Prostate gland (tissue), 2 donors: ENCODE measurements at regions not wholly inside any gene's neighbourhood (a gene's known extent, or its start where the extent isn't known, plus 50 kb on each side); places are given as distances from the start of the nearest gene placed in this dataset.

Experiments used
- DNase-seq: peaks from one replicate; pipeline ENCODE4 v3.0.0-alpha.2; 2019; ENCODE audit warnings: low spot score
- H3K27ac ChIP-seq, 2 donors: fragments of 200-600 bp; sonication (generic); 2 replicates each; pipeline ENCODE4 v1.5.1; 2017 to 2019
- H3K27me3 ChIP-seq: fragments of 200-600 bp; sonication (generic); replicated peaks from 2 replicates; pipeline ENCODE4 v1.5.1; 2019; ENCODE audit not compliant: insufficient read depth
- H3K36me3 ChIP-seq, 2 donors: fragments of 200-600 bp; sonication (generic); 1 replicate in 1 of 2; 2 replicates in 1 of 2; pipeline versions ENCODE4 v1.5.1 to v1.8.1; 2017 to 2019
- H3K4me1 ChIP-seq: fragments of 200-600 bp; sonication (generic); replicated peaks from 2 replicates; pipeline ENCODE4 v1.5.1; 2019
- H3K4me3 ChIP-seq, 2 donors: fragments of 200-600 bp; sonication (generic); 2 replicates each; pipeline ENCODE4 v1.5.1; 2017 to 2019
- H3K9me3 ChIP-seq: fragments of 200-600 bp; sonication (generic); 2 replicates; pipeline ENCODE4 v1.5.1; 2017
- POLR2A ChIP-seq: fragments of 450-650 bp; IDR thresholded peaks from one replicate; pipeline ENCODE4 v1.6.1; 2016; ENCODE audit warnings: antibody characterized with exemption, mild to moderate bottlenecking
- POLR2AphosphoS5 ChIP-seq: sonication (generic); formaldehyde crosslinking; IDR thresholded peaks from one replicate; pipeline ENCODE4 v1.6.1; 2017; ENCODE audit warnings: antibody characterized with exemption
- WGBS: methylation state at CpG from one replicate; pipeline ENCODE4 v1.1.5; 2018; 5-methylcytosine and 5-hydroxymethylcytosine counted together
- intact Hi-C: fragments of 100-400 bp; cut with DNase I; formaldehyde crosslinking; loops from one replicate; pipeline ENCODE4 v1.14.2; 2022
- TF ChIP-seq, protein P1 (sequence below), 4 experiments: fragments of 200-600 bp in 2 of 4; fragments of 450-650 bp in 2 of 4; sonication (generic) in 2 of 4; IDR thresholded peaks; 1 replicate in 3 of 4; 2 replicates in 1 of 4; pipeline ENCODE4 v1.5.1; 2016 to 2019; ENCODE audit warnings: antibody characterized with exemption in 4 of 4, mild to moderate bottlenecking in 2 of 4, moderate library complexity in 2 of 4

- no peak for TF ChIP-seq POLR2A
- Histone ChIP-seq H3K27me3 (no peaks in the 10 kb centered on the region), H3K27ac (no peak overlapping the region), H3K4me3 (no peak overlapping the region), H3K9me3 (no peaks in the 10 kb centered on the region), H3K36me3 (no peaks in the 10 kb centered on the region), H3K4me1 (no peaks in the 10 kb centered on the region)
- no peak for DNase-seq
- intact Hi-C loops = no loop called here
These were observed 475.0 kb upstream of the NCAM2 start for GRCh38 chr21:20523191-20523590.

DNA sequence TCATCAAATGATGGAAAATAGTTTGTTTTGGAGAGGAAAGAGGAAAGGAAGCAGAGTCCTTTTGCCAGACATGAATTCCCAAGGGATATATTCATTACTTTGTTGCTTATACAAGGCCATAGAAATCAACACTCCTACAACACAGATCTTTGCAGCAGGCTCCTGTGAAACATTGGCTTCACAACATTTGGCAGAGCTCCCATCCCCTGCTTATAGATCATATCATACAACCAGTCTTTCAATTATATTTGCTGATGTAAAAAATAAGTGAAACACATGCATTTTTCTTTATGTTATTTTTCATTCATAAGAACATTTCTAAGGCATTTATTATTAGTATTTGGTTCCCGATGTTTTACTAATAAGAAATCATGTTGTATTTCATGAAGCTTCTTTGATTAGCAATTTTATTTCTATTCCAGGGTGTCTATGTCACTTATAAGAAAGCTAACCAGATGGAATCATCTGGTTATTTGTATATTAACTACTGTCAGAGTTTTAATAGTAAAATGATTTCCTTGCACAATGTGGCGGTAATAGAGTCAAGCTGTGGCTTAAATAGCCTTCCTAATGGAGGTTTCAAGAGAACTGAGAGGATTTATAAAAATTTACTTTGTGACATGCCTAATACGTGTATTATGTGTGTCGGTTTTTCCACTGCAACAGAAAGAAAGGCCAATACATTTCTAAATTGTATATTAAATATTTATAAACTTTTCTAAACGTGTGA, 470.3 kb upstream of the NCAM2 start:
- TF ChIP-seq, protein P1, sequence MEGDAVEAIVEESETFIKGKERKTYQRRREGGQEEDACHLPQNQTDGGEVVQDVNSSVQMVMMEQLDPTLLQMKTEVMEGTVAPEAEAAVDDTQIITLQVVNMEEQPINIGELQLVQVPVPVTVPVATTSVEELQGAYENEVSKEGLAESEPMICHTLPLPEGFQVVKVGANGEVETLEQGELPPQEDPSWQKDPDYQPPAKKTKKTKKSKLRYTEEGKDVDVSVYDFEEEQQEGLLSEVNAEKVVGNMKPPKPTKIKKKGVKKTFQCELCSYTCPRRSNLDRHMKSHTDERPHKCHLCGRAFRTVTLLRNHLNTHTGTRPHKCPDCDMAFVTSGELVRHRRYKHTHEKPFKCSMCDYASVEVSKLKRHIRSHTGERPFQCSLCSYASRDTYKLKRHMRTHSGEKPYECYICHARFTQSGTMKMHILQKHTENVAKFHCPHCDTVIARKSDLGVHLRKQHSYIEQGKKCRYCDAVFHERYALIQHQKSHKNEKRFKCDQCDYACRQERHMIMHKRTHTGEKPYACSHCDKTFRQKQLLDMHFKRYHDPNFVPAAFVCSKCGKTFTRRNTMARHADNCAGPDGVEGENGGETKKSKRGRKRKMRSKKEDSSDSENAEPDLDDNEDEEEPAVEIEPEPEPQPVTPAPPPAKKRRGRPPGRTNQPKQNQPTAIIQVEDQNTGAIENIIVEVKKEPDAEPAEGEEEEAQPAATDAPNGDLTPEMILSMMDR (IDR thresholded peaks at IDR 0.05) = no peak
- no peak for TF ChIP-seq POLR2A
- no peak for TF ChIP-seq POLR2AphosphoS5
- Histone ChIP-seq H3K27ac (no peak overlapping the region), H3K4me3 (no peak overlapping the region), H3K9me3 (no peaks in the 10 kb centered on the region), H3K36me3 (no peaks in the 10 kb centered on the region), H3K27me3 (no peaks in the 10 kb centered on the region), H3K4me1 (no peaks in the 10 kb centered on the region)
- DNase-seq = no peak
- intact Hi-C loops = no loop called here
- 58% methylated on average over 5 of the region's 5 CpGs for WGBS

DNA sequence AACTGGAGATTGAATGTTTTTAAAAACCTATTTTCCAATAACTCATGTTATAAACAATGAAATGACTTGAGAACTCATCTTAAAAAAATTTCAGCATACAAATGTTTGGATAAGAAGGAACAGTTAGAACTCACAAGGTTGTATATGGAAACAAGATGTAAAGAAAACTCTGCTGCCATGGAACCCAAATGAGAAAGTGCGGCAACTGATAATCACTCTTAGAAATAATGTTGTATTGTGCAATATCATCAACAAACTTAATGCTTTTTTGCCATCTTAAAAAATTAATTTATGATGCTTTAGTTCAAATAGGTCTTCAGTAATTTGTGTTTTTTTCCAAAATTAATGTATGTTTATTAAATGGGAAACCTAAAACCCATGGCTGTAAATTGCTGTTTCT, 461.1 kb upstream of the NCAM2 start:
- Histone ChIP-seq H3K27me3 (no peaks in the 10 kb centered on the region), H3K4me1 (no peaks in the 10 kb centered on the region), H3K9me3 (no peaks in the 10 kb centered on the region), H3K36me3 (no peaks in the 10 kb centered on the region), H3K4me3 (no peak overlapping the region), H3K27ac (no peak overlapping the region)
- WGBS = 86% methylated on average over 1 of the region's 1 CpG
- TF ChIP-seq, protein P1 (IDR thresholded peaks at IDR 0.05) = no peak
- no peak for TF ChIP-seq POLR2AphosphoS5
- no peak for TF ChIP-seq POLR2A
- no peak for DNase-seq
- intact Hi-C loops = no loop called here

GRCh38 chr21:20538039-20538658, 460.1 kb upstream of the NCAM2 start:
- no peak overlapping the region for H3K27ac ChIP-seq
- no peak overlapping the region for H3K4me3 ChIP-seq
- TF ChIP-seq, protein P1 (IDR thresholded peaks at IDR 0.05) = no peak
- TF ChIP-seq POLR2A (no peak), POLR2AphosphoS5 (no peak)
- H3K9me3 ChIP-seq = no peaks in the 10 kb centered on the region
- no peaks in the 10 kb centered on the region for H3K36me3 ChIP-seq
- no peaks in the 10 kb centered on the region for H3K27me3 ChIP-seq
- no peak for DNase-seq
- H3K4me1 ChIP-seq = no peaks in the 10 kb centered on the region
- intact Hi-C loops = no loop called here
- 90% methylated on average over 5 of the region's 5 CpGs for WGBS

GRCh38 chr21:20545454-20545853, 452.8 kb upstream of the NCAM2 start:
- no peak overlapping the region for H3K4me3 ChIP-seq
- H3K4me1 ChIP-seq = no peaks in the 10 kb centered on the region
- no peaks in the 10 kb centered on the region for H3K36me3 ChIP-seq
- DNase-seq = no peak
- intact Hi-C loops = no loop called here
- TF ChIP-seq POLR2AphosphoS5 (no peak), POLR2A (no peak)
- TF ChIP-seq, protein P1 (IDR thresholded peaks at IDR 0.05) = no peak
- no peak overlapping the region for H3K27ac ChIP-seq
- WGBS = 92% methylated on average over 10 of the region's 10 CpGs
- H3K9me3 ChIP-seq = no peaks in the 10 kb centered on the region
- H3K27me3 ChIP-seq = no peaks in the 10 kb centered on the region
